Endothelial cell of umbilical vein (primary cell): ENCODE measurements at regions not wholly inside any gene's neighbourhood (a gene's known extent, or its start where the extent isn't known, plus 50 kb on each side); places are given as distances from the start of the nearest gene placed in this dataset.

Experiments used
- BruUV-seq: library from RNA; stranded (reverse); fragments of 400-500 nt; replicated peaks from 2 replicates; lab custom pipeline; 2021; lab: Mats Ljungman, UMichigan
- CTCF ChIA-PET: fragments of 300-600, 350-600 bp; sonication (Branson Sonifier 250); formaldehyde crosslinking; loops from one replicate; lab custom pipeline; 2021; ENCODE audit warnings: antibody characterized with exemption, inconsistent platforms; lab: Charles Lee
- POLR2A ChIA-PET: fragments of 300-600, 350-600 bp; sonication (Branson Sonifier 250); formaldehyde crosslinking; loops from one replicate; lab custom pipeline; 2021; ENCODE audit warnings: antibody characterized with exemption, inconsistent platforms; lab: Charles Lee
- DNase-seq: peaks from one replicate; pipeline ENCODE4 v3.0.0-alpha.2; 2011; ENCODE audit warnings: low read depth, low spot score
- FAIRE-seq: peaks from 2 replicates; lab custom pipeline; 2011; peaks lifted over from hg19 to GRCh38; lab: Jason Lieb, UNC
- H2AFZ ChIP-seq: 2 replicates; pipeline ENCODE4 v1.6.0; 2012; ENCODE audit warnings: low read depth, low read length, control low read depth, inconsistent platforms
- H3K27ac ChIP-seq: 2 replicates; pipeline ENCODE4 v1.5.1; 2011; ENCODE audit warnings: low read depth, mild to moderate bottlenecking, control low read depth, low read length, moderate library complexity; ENCODE audit not compliant: insufficient read depth
- H3K27me3 ChIP-seq, 2 experiments: 2 replicates each; pipeline versions ENCODE4 v1.6.0 to v1.6.1; 2011; ENCODE audit warnings: low read length in 2 of 2, mixed read lengths in 1 of 2; ENCODE audit not compliant: control insufficient read depth in 2 of 2, insufficient read depth in 2 of 2
- H3K36me3 ChIP-seq, 2 experiments: 2 replicates in 1 of 2; 3 replicates in 1 of 2; pipeline ENCODE4 v1.5.1; 2011; ENCODE audit warnings: low read length in 2 of 2, mild to moderate bottlenecking in 1 of 2, moderate library complexity in 1 of 2; ENCODE audit not compliant: control insufficient read depth in 2 of 2, insufficient read depth in 2 of 2; ENCODE audit errors: extremely low read depth in 1 of 2
- H3K4me1 ChIP-seq: 3 replicates; pipeline ENCODE4 v1.5.1; 2011; ENCODE audit warnings: mild to moderate bottlenecking, low read length; ENCODE audit not compliant: control insufficient read depth, insufficient read depth; ENCODE audit errors: extremely low read depth
- H3K4me2 ChIP-seq: 2 replicates; pipeline ENCODE4 v1.6.1; 2011; ENCODE audit warnings: low read length, control low read depth, mixed read lengths; ENCODE audit not compliant: insufficient read depth
- H3K4me3 ChIP-seq, 3 experiments: fragments of 200-600 bp in 1 of 3; sonication (generic), shearing (Covaris generic) in 1 of 3; replicated peaks in 1 of 3; 2 replicates each; pipeline ENCODE4 v1.5.1; 2011 to 2016; ENCODE audit warnings: control low read depth in 3 of 3, low read length in 3 of 3, mild to moderate bottlenecking in 2 of 3, inconsistent platforms in 1 of 3, low read depth in 1 of 3, moderate library complexity in 1 of 3; ENCODE audit not compliant: insufficient read depth in 1 of 3
- H3K79me2 ChIP-seq: 2 replicates; pipeline ENCODE4 v1.6.0; 2012; ENCODE audit warnings: low read length, inconsistent platforms; ENCODE audit not compliant: control insufficient read depth, insufficient read depth
- H3K9ac ChIP-seq: replicated peaks from 2 replicates; pipeline ENCODE3; 2011; ENCODE audit warnings: low read length, control low read depth; ENCODE audit not compliant: insufficient read depth; ENCODE audit errors: extremely low read depth
- H3K9me1 ChIP-seq: replicated peaks from 3 replicates; pipeline ENCODE4 v1.6.0; 2011; ENCODE audit warnings: mild to moderate bottlenecking, low read length; ENCODE audit not compliant: control insufficient read depth, insufficient read depth; ENCODE audit errors: extremely low read depth
- H3K9me3 ChIP-seq: replicated peaks from 2 replicates; pipeline ENCODE4 v1.5.1; 2012; ENCODE audit warnings: low read length, inconsistent platforms; ENCODE audit not compliant: control insufficient read depth, insufficient read depth
- H4K20me1 ChIP-seq: replicated peaks from 2 replicates; pipeline ENCODE3; 2011; ENCODE audit warnings: mild to moderate bottlenecking, low read length; ENCODE audit not compliant: control insufficient read depth, insufficient read depth; ENCODE audit errors: extremely low read depth
- CTCF ChIP-seq, 2 donors: IDR thresholded peaks; 1 replicate in 1 of 2; 2 replicates in 1 of 2; pipeline ENCODE4 v1.5.1; 2011; ENCODE audit warnings: low read length in 2 of 2, mild to moderate bottlenecking in 2 of 2, moderate library complexity in 2 of 2, control low read depth in 1 of 2, inconsistent platforms in 1 of 2, low read depth in 1 of 2; ENCODE audit not compliant: insufficient read depth in 1 of 2; ENCODE audit errors: extremely low read depth in 1 of 2
- FOS ChIP-seq: IDR thresholded peaks from 2 replicates; pipeline ENCODE4 v1.6.1; 2011; ENCODE audit warnings: mild to moderate bottlenecking, low read length, moderate library complexity, borderline replicate concordance; ENCODE audit not compliant: insufficient read depth
- GATA2 ChIP-seq: IDR thresholded peaks from 2 replicates; pipeline ENCODE4 v1.7.0; 2011; ENCODE audit warnings: low read depth, mild to moderate bottlenecking, moderate library complexity, mixed read lengths, low read length; ENCODE audit not compliant: insufficient read length, insufficient read depth
- JUN ChIP-seq: IDR thresholded peaks from 2 replicates; pipeline ENCODE4 v1.6.1; 2011; ENCODE audit warnings: borderline replicate concordance, low read depth; ENCODE audit not compliant: insufficient read length, insufficient read depth
- MYC ChIP-seq: IDR thresholded peaks from one replicate; pipeline ENCODE4 v1.6.1; 2011; ENCODE audit warnings: mild to moderate bottlenecking, low read depth, low read length
- POLR2A ChIP-seq: IDR thresholded peaks from 2 replicates; pipeline ENCODE4 v1.6.1; 2012; ENCODE audit warnings: low read depth, mild to moderate bottlenecking, control low read depth, low read length
- POLR2AphosphoS5 ChIP-seq: IDR thresholded peaks from 2 replicates; pipeline ENCODE4 v1.6.1; 2012; ENCODE audit warnings: low read depth, mild to moderate bottlenecking, control low read depth, low read length, moderate library complexity; ENCODE audit not compliant: insufficient read depth
- dilution Hi-C: fragments of 300-500 bp; cut with MboI; formaldehyde crosslinking; loops from one replicate; pipeline ENCODE4 v1.15.0; 2019; ENCODE audit warnings: low sequenced_read_pairs; ENCODE audit not compliant: extremely low pct_ligation_motif_present
- intact Hi-C: fragments of 100-400 bp; cut with micrococcal nuclease; formaldehyde crosslinking; loops from one replicate; pipeline ENCODE4 v1.10.0; 2022
- TF ChIP-seq, protein P1 (sequence below): IDR thresholded peaks from 2 replicates; pipeline ENCODE4 v1.6.1; 2011; ENCODE audit not compliant: insufficient read depth, insufficient read length

DNA sequence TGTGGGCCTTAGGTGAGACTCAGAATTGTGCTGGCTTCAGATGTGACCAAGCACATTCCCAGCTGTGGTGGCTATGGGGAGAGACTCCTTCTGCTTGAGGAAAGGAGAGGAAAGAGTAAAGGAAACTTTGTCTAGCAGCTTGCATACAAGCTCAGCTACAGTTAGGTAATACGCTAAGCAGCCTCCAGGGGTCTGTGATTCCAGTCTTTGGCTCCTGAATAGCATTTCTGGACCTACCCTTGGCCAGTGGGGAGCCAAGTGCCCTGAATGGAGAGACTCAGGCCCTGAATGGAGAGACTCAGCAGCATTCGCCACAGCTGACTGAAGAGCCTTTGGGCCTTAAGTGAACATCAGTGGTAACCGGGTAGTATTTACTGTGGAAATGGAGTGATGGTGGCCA lies 227.4 kb upstream of the CDH7 start:
- Histone ChIP-seq H3K4me3 (no peak overlapping the region), H3K27ac (no peak overlapping the region), H3K9ac (no peak overlapping the region), H2AFZ (no peak overlapping the region), H3K79me2 (no peaks in the 10 kb centered on the region), H3K4me1 (no peaks in the 10 kb centered on the region), H3K36me3 (no peaks in the 10 kb centered on the region), H4K20me1 (no peaks in the 10 kb centered on the region), H3K9me3 (peaks cover 2% of the 10 kb centered on the region), H3K27me3 (no peaks in the 10 kb centered on the region), H3K9me1 (no peaks in the 10 kb centered on the region), H3K4me2 (no peak overlapping the region)
- dilution Hi-C loops = no loop called here
- TF ChIP-seq MYC (no peak), FOS (no peak), POLR2AphosphoS5 (no peak), GATA2 (no peak), JUN (no peak), CTCF (IDR thresholded peaks at IDR 0.05; ENCODE audit: extremely low read depth in 1 of 2, insufficient read depth in 1 of 2, low read depth in 1 of 2, low read length in 2 of 2) (no peak), POLR2A (no peak)
- TF ChIP-seq, protein P1, sequence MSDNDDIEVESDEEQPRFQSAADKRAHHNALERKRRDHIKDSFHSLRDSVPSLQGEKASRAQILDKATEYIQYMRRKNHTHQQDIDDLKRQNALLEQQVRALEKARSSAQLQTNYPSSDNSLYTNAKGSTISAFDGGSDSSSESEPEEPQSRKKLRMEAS = no peak
- ChIA-PET POLR2A (no interaction called here), CTCF (no interaction called here)
- BruUV-seq = no TSS peak
- FAIRE-seq (no peak), DNase-seq (no peak)
- intact Hi-C loops = no loop called here
